Keratinocyte (primary cell): ENCODE measurements at regions not wholly inside any gene's neighbourhood (a gene's known extent, or its start where the extent isn't known, plus 50 kb on each side); places are given as distances from the start of the nearest gene placed in this dataset.

Source experiments
- DNase-seq: peaks from one replicate; pipeline ENCODE4 v3.0.0-alpha.2; 2011; ENCODE audit warnings: low read depth, missing footprints, low spot score
- FAIRE-seq: peaks from 2 replicates; lab custom pipeline; 2011; peaks lifted over from hg19 to GRCh38; lab: Jason Lieb, UNC
- H2AFZ ChIP-seq: 2 replicates; pipeline ENCODE4 v1.6.0; 2012; ENCODE audit warnings: low read length, control low read depth, inconsistent platforms; ENCODE audit not compliant: control insufficient read depth
- H3K27ac ChIP-seq: 2 replicates; pipeline ENCODE4 v1.5.1; 2011; ENCODE audit warnings: low read length; ENCODE audit not compliant: control insufficient read depth, insufficient read depth
- H3K27me3 ChIP-seq: 3 replicates; pipeline ENCODE4 v1.6.0; 2011; ENCODE audit warnings: low read length; ENCODE audit not compliant: control insufficient read depth, insufficient read depth; ENCODE audit errors: extremely low read depth
- H3K36me3 ChIP-seq, 2 experiments: 2 replicates in 1 of 2; 3 replicates in 1 of 2; pipeline ENCODE4 v1.5.1; 2011; ENCODE audit warnings: low read length in 2 of 2, mild to moderate bottlenecking in 1 of 2; ENCODE audit not compliant: control insufficient read depth in 2 of 2, insufficient read depth in 2 of 2; ENCODE audit errors: extremely low read depth in 1 of 2
- H3K4me1 ChIP-seq: 3 replicates; pipeline ENCODE4 v1.5.1; 2011; ENCODE audit warnings: low read length; ENCODE audit not compliant: control insufficient read depth, insufficient read depth; ENCODE audit errors: extremely low read depth
- H3K4me2 ChIP-seq: 3 replicates; pipeline ENCODE4 v1.6.0; 2011; ENCODE audit warnings: low read depth, low read length; ENCODE audit not compliant: control insufficient read depth, insufficient read depth; ENCODE audit errors: extremely low read depth
- H3K4me3 ChIP-seq, 3 experiments: fragments of 200-600 bp in 1 of 3; sonication (generic) in 1 of 3; 2 replicates in 2 of 3; 3 replicates in 1 of 3; pipeline ENCODE4 v1.5.1; 2011 to 2016; ENCODE audit warnings: low read length in 3 of 3, mild to moderate bottlenecking in 3 of 3, control low read depth in 2 of 3, inconsistent platforms in 1 of 3, low read depth in 1 of 3, mixed read lengths in 1 of 3, mixed run types in 1 of 3, moderate library complexity in 1 of 3; ENCODE audit not compliant: control insufficient read depth in 2 of 3, insufficient read depth in 2 of 3; ENCODE audit errors: extremely low read depth in 1 of 3
- H3K79me2 ChIP-seq: 2 replicates; pipeline ENCODE4 v1.6.0; 2012; ENCODE audit warnings: low read length; ENCODE audit not compliant: control insufficient read depth, insufficient read depth
- H3K9ac ChIP-seq: 3 replicates; pipeline ENCODE4 v1.6.0; 2011; ENCODE audit warnings: low read length; ENCODE audit not compliant: control insufficient read depth, insufficient read depth; ENCODE audit errors: extremely low read depth
- H3K9me1 ChIP-seq: 3 replicates; pipeline ENCODE4 v1.6.0; 2011; ENCODE audit warnings: low read length; ENCODE audit not compliant: control insufficient read depth, insufficient read depth; ENCODE audit errors: extremely low read depth
- H3K9me3 ChIP-seq: 2 replicates; pipeline ENCODE4 v1.5.1; 2012; ENCODE audit warnings: low read depth, low read length; ENCODE audit not compliant: control insufficient read depth
- H4K20me1 ChIP-seq: 3 replicates; pipeline ENCODE4 v1.6.0; 2011; ENCODE audit warnings: low read length; ENCODE audit not compliant: control insufficient read depth, insufficient read depth; ENCODE audit errors: extremely low read depth
- CTCF ChIP-seq, 3 experiments: IDR thresholded peaks in 1 of 3; conservative IDR thresholded peaks in 1 of 3; optimal IDR thresholded peaks in 1 of 3; 2 replicates in 2 of 3; 3 replicates in 1 of 3; pipeline versions ENCODE3 to v1.5.1; 2011; ENCODE audit warnings: low read length in 3 of 3, mild to moderate bottlenecking in 3 of 3, moderate library complexity in 2 of 3, control low read depth in 1 of 3, inconsistent platforms in 1 of 3; ENCODE audit not compliant: insufficient read depth in 2 of 3; ENCODE audit errors: extremely low read depth in 1 of 3
- EZH2 ChIP-seq: IDR thresholded peaks from one replicate; pipeline ENCODE4 v1.6.1; 2012; ENCODE audit warnings: inconsistent platforms, mild to moderate bottlenecking, low read length, moderate library complexity
- dilution Hi-C: fragments of 300-500 bp; cut with MboI; formaldehyde crosslinking; loops from one replicate; pipeline ENCODE4 v1.7.0; 2020; ENCODE audit warnings: low sequenced_read_pairs; ENCODE audit not compliant: extremely low pct_ligation_motif_present

- Histone ChIP-seq H3K4me3 (no peak overlapping the region), H3K79me2 (no peaks in the 10 kb centered on the region), H3K4me2 (no peak overlapping the region), H3K27me3 (no peaks in the 10 kb centered on the region), H2AFZ (no peak overlapping the region), H3K9me1 (no peaks in the 10 kb centered on the region), H3K36me3 (no peaks in the 10 kb centered on the region), H4K20me1 (no peaks in the 10 kb centered on the region), H3K9me3 (no peaks in the 10 kb centered on the region), H3K4me1 (no peaks in the 10 kb centered on the region), H3K27ac (no peak overlapping the region), H3K9ac (no peak overlapping the region)
- TF ChIP-seq EZH2 (no peak), CTCF (optimal IDR thresholded peaks at IDR 0.05 in 1 of 3, IDR thresholded peaks at IDR 0.05 in 1 of 3, conservative IDR thresholded peaks at IDR 0.05 in 1 of 3; ENCODE audit: extremely low read depth in 1 of 3, insufficient read depth in 2 of 3, low read length in 3 of 3) (no peak)
- dilution Hi-C loops = no loop called here
- DNase-seq = no peak
- no peak for FAIRE-seq
Measured at GRCh38 chr11:37087650-37088572, 489.9 kb upstream of the RAG2 start.

GRCh38 chr11:37078521-37078920 lies 480.5 kb upstream of the RAG2 start:
- dilution Hi-C loops = no loop called here
- TF ChIP-seq CTCF (optimal IDR thresholded peaks at IDR 0.05 in 1 of 3, IDR thresholded peaks at IDR 0.05 in 1 of 3, conservative IDR thresholded peaks at IDR 0.05 in 1 of 3; ENCODE audit: extremely low read depth in 1 of 3, insufficient read depth in 2 of 3, low read length in 3 of 3) = no peak
- no peak for TF ChIP-seq EZH2

More at GRCh38 chr11:37078521-37078920, 480.5 kb upstream of the RAG2 start:
- no peak overlapping the region for H2AFZ ChIP-seq
- no peaks in the 10 kb centered on the region for H3K9me1 ChIP-seq
- H3K9ac ChIP-seq = no peak overlapping the region
- FAIRE-seq (no peak), DNase-seq (no peak)
- no peak overlapping the region for H3K27ac ChIP-seq
- no peaks in the 10 kb centered on the region for H3K27me3 ChIP-seq
- no peak overlapping the region for H3K4me2 ChIP-seq
- no peaks in the 10 kb centered on the region for H3K9me3 ChIP-seq
- no peaks in the 10 kb centered on the region for H3K79me2 ChIP-seq
- no peaks in the 10 kb centered on the region for H3K4me1 ChIP-seq
- no peaks in the 10 kb centered on the region for H4K20me1 ChIP-seq
- H3K36me3 ChIP-seq = no peaks in the 10 kb centered on the region
- H3K4me3 ChIP-seq = no peak overlapping the region
